Muscle of back (tissue), 3 donors: ENCODE measurements at regions not wholly inside any gene's neighbourhood (a gene's known extent, or its start where the extent isn't known, plus 50 kb on each side); places are given as distances from the start of the nearest gene placed in this dataset.
"Not testable (repeated sequence)": the region's sequence is repeated elsewhere in the genome, so short reads cannot be mapped to it uniquely, and the experiment has no call there.

Source experiments
- DNase-seq, 3 donors: peaks; one replicate each; pipeline versions ENCODE4 v3.0.0 to v3.0.0-alpha.2; 2013

GRCh38 chr11:37914859-37915258 lies 1316.8 kb upstream of the RAG2 start:
- no peak for DNase-seq

GRCh38 chr11:37908219-37908548 lies 1310.1 kb upstream of the RAG2 start:
- DNase-seq: peak in 1 of 3 donors; percentile 6

DNA sequence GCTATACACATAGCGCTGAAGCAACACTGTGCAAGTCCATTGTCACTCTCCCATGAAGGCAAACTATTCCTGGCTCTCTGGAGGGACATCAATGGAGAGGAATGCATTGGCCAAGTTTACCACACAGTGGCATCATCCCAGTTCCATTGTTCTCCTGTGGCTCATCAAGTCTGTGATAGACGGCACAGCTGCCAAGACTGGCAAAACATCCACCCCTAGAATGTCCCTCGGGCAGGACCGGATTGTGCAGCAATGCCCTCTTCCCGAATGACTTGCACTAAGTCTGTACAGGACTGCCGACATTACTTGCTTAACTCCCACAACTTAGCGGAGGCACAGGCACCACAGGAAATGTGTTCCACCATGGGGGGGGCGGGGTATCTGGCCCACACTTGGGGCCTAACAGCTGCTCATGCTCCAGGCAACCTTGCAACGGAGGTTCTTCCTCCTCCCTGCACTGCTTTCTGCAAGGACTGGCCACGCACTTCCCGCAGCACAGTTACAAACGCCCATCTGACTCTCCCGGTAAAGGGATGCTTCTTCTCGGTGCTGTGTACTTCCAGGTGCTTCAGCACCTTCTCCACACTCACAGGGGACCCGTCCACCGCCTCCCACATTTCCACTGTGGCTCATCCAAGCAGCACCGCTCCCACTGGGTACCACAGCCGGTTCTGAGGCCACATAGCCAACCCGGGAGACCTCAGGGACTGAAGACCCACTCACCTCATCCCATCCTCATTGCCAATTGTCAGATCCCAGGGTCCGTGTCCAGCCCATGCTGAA lies 1309.6 kb upstream of the RAG2 start:
- no peak for DNase-seq

GRCh38 chr11:37905707-37906417 lies 1307.8 kb upstream of the RAG2 start:
- DNase-seq: no peak

GRCh38 chr11:37896016-37896415 lies 1298.0 kb upstream of the RAG2 start:
- no peak for DNase-seq

DNA sequence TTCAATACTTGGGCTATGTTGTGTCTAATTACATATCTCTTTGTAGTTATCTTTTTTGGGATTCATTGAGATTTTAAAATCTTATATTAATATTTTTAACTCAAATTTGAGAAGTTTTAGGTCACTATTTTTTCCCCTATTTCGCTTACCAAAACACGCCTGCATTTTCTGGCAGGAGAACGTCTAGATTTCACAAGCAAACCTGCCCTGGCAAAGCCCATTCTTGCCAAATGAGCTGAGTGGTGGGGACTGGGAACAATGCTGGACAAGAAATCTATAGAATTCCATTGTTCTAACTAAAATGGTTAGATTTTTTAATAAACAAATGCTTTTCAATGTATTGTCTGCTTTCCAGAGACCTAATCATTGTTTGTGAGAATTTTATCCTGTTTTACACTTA lies 1283.7 kb upstream of the RAG2 start:
- DNase-seq: no peak

DNA sequence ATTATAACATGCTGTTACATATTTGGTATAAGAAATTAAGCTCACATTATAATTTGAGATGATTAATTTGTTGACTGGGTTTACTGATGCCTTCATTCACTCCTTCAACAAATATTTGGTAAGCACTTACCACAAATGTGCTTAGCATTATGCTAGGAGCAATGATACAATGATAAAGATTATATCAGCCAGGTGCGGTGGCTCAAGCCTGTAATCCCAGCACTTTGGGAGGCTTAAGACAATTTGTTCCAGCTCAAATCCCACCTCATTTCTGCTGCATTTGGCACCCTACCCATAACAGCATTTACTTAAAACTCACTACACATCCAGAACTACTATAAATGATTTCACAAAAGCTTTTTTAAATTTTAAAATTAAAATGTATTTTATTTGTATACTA lies 1263.6 kb upstream of the RAG2 start:
- DNase-seq: no peak

- not testable (repeated sequence) for DNase-seq
Observed at GRCh38 chr11:37858806-37859537, 1260.9 kb upstream of the RAG2 start.

GRCh38 chr11:37858398-37858797 lies 1260.4 kb upstream of the RAG2 start:
- no peak for DNase-seq

GRCh38 chr11:37857726-37858125 lies 1259.7 kb upstream of the RAG2 start:
- DNase-seq: no peak

GRCh38 chr11:37849706-37850105 lies 1251.7 kb upstream of the RAG2 start:
- DNase-seq: peak; percentile 8 to 56 (median 30)

DNA sequence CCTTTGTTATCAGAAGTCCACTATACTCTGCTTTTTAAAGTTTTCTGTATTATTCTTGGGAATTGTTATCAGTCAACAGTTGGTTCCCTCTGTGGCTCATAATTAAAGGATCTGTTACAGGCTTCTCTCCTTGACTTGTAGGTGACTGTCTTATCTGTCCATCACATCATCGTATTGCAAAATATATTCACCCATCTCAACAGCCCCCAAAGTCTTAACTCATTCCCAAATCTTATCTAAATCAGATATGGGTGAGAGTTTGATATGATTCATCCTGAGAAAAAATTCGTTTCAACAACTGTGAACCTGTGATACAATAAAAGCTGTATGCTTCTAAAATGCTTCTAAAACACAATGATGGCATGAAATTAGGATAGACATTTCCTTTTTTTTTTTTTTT lies 1245.6 kb upstream of the RAG2 start:
- no peak for DNase-seq

DNA sequence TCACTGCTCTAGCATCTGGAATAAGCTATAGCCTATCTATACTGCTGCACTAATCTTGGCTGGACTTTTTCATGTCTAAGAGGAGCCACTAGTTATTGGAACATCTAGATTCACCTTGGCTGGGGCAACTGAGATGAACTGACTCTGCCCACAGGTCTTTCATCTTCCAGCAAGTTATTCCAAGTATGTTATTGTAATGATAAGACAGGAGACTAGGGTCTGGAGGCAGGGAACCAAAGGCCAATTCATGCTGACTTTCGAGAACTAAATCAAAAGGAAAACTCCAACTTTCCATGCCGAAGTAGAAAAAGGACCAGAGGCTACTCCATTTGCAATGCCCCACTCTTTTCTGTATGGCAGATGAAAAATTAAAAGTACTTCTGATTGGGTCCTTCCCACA lies 1243.0 kb upstream of the RAG2 start:
- DNase-seq: no peak

- not testable (repeated sequence) for DNase-seq
Observed at GRCh38 chr11:37840345-37840744, 1242.3 kb upstream of the RAG2 start.

DNA sequence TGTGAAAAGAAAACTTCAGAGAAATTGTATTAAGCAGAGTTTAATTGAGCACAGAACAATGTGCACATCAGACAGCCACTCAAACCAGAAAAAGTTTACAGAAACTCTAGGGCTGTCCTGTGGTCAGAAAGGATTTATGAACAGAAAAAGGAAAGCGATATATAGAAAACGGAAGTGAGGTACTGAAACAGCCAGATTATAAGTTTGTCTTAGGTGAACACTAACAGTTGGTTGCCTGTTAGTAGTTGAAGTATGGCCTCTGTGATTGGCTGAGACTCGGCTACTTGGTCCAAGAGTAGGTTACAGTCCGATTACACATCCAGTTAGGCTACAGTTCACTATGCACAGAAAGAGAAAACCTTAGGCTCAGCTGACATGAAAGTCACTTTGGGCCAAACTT lies 1232.5 kb upstream of the RAG2 start:
- no peak for DNase-seq

GRCh38 chr11:37817727-37818270 lies 1219.8 kb upstream of the RAG2 start:
- DNase-seq: no peak

- no peak for DNase-seq
Observed at GRCh38 chr11:37812281-37812880, 1214.3 kb upstream of the RAG2 start.

DNA sequence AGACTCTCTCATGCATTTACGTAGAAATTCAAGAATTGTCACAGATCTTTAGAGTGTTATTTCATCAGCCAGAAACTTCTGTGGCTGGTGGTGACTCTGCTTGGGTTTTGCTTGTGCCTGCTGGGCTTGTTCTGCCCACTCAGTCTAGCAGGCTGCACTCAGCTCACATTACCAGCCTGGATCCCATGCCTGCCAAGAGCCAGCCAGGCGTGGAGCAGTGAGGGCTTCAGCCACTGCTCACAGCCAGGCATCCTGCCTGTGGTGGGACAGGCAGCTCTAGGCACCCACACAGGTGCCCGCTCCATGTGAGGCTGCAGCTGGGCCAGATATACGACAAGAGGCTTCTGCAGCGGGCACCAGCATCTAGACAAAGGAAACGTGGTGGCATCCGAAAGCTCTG lies 1213.3 kb upstream of the RAG2 start:
- no peak for DNase-seq

DNA sequence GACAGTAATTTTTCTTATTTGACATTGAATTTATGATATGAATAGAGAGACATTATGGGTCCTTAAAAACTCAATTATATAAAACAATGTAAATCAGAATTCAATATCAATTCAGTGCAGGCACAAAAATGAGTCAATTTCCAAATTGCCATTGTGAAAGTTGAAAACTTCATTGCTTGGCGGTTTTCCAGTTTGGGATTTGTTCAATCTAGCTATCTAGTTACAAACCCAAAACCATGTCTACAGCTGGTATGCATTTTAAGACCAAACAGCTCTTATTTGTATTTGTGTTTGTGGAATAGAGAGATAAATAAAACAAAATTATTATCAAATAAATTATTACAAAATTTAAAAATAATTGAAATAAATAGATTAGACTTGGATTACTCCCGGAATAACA lies 1206.6 kb upstream of the RAG2 start:
- DNase-seq: peak in 1 of 3 donors; percentile 14

DNA sequence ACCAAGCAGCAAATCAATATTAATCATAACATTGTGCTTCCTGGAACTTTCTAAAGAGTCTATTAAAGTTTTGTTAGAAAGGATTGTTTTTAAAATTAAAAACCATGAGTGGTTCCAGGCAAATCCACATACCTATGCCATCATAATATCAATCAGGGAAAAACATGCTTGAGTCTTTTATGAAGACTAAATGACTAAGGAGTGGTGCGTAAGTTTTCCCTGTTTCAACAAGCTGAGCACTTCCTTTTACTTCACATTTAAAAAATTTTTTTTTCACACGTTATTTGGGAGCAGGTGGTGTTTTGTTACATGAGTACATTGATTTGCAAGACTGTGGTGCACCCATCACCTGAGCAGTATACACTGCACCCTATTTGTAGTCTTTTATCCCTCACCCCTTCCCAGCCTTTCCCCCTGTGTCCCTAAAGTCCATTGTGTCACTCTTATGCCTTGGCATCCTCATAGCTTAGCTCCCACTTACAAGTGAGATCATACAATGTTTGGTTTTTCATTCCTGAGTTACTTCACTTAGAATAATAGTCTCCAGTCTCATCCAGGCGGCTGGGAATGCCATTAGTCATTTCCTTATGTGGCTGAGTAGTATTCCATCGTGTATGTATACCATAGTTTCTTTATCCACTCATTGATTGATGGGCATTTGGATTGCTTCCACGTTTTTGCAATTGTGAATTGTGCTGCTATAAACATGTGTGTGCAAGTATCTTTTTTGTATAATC lies 1190.3 kb upstream of the RAG2 start:
- DNase-seq: peak in 1 of 3 donors; percentile 84

DNA sequence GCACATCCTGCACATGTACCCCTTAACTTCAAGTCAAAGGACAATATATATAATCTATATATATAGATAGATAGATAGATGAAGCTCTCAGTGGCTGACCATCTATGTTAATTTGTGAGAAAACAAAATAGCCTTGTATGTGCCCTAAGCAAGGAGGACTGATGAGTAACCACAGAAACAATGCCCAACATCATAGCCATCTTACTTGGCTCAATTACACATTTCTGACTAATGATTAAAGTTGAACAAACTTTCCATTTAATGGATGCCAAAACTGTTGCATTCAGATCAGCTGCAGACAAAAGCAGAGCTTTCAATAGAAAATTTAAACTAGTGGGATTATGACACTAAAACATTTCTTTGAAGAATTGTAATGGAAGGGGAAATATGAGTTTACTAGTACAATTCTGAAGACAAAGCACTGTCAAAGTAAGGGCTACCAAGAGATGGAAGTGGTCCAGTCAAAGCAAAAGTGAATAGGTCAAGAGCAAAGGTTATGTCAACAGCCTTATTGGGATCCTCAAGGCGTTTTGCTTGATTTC lies 1188.2 kb upstream of the RAG2 start:
- DNase-seq: peak in 1 of 3 donors; percentile 8
